Testis (tissue), 2 donors: ENCODE measurements at regions not wholly inside any gene's neighbourhood (a gene's known extent, or its start where the extent isn't known, plus 50 kb on each side); places are given as distances from the start of the nearest gene placed in this dataset.

Source experiments
- CTCF ChIP-seq, 3 experiments: fragments of 450-650 bp in 2 of 3; fragments of 200-600 bp in 1 of 3; sonication (generic) in 1 of 3; IDR thresholded peaks; one replicate each; pipeline ENCODE4 v1.5.1; 2016 to 2019; ENCODE audit warnings: antibody characterized with exemption in 3 of 3, mild to moderate bottlenecking in 2 of 3, moderate library complexity in 1 of 3
- POLR2A ChIP-seq: fragments of 450-650 bp; IDR thresholded peaks from one replicate; pipeline ENCODE4 v1.6.1; 2017; ENCODE audit warnings: antibody characterized with exemption, mild to moderate bottlenecking, moderate library complexity

GRCh38 chr14:100443603-100444002 is 120.5 kb downstream of the SLC25A47 start:
- no peak for TF ChIP-seq CTCF (IDR thresholded peaks at IDR 0.05)
- TF ChIP-seq POLR2A: no peak
